ENCODE measurements at regions not wholly inside any gene's neighbourhood (a gene's known extent, or its start where the extent isn't known, plus 50 kb on each side); places are given as distances from the start of the nearest gene placed in this dataset.

DNA sequence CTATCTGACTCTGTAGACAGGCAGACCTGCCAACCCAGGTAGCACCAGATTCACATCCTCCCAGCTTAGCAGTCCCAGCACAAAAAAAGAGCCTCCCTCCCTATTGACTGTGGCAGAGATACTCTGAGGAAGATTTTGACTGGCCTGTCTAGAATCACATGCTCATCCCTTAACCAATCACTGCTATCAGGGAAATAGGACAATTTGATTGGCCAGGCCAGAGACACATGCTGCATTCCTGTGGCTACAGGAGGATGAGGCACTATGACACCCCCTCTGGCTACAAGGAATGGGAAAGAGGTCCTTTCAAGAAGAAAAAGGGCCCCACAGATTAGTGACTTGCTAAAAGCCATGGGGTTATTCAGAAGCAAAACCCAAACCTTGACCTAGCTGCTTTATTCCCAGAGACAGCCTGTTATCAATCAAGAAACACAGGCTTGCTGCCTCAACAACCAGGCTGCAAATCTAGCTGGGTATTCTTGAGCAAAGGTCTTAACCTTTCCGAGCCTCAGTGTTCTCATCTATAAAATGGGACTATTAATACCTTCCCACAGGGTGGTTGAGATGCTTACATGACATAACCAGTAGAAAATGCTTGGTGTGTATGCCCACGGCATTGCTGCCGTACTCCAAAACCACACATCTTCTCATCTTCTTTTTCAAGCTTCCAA, 147.6 kb downstream of the BCOR start:
- DNase-seq (ENCODE audit: low read depth in 3 of 3) = no peak

DNA sequence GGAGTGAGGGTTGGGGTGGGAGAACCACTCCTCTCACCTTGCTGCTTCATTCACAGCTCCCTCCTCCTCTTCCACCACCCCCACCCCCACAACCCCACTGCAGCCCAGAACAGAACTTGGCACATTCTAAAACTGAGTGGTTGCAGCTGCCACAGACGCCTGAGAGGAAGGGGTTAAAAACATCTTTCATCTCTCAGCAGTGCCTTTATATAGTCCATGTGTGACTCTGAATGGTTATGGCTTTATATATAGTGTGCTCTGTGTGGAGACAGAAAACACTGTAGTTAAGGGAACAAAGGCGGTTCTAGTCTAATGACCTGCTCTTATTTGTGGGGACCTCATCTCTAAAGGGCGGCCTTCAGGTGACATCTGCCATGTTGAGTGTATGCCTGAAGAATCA, 144.8 kb downstream of the BCOR start:
- no peak for DNase-seq (ENCODE audit: low read depth in 3 of 3)

DNA sequence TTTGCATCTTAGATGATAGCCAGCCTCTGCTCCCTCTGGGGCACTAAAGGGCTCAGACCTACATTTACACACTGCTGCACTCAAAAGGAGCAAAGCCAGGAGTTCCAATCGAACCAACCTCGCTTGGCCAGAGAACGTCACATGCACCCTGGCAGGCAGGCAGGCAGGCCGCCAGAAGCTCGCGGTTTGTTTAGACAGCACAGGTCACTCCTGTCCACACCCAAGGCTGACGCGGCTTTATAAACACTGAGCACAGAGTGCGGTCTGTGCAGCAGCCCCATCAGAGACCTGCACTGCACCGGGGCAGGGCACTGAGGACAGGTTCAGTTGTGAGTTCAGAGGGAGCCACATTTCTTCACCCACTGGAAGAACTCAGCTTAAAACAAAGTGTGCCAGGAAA, 143.9 kb downstream of the BCOR start:
- no peak for DNase-seq (ENCODE audit: low read depth in 3 of 3)

DNA sequence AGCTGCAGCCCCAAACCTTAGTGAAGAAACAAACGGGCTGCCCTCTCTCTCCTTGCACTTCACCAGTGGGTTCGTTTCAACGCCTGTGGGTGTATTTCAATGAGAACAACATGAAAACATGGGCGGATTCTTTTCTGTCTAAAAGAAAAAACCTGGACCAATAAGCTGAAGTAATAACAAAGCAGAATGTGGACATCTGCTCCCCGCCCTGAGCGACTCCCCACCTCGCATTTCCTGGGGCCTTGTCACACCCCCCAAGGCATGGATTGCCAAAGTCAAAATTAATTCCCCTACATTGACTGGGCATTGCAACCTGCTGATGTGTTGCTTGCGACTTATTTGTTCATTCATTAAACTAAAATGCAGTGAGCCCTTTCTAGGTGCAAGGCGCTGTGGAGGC, 142.9 kb downstream of the BCOR start:
- no peak for DNase-seq (ENCODE audit: low read depth in 3 of 3)

DNA sequence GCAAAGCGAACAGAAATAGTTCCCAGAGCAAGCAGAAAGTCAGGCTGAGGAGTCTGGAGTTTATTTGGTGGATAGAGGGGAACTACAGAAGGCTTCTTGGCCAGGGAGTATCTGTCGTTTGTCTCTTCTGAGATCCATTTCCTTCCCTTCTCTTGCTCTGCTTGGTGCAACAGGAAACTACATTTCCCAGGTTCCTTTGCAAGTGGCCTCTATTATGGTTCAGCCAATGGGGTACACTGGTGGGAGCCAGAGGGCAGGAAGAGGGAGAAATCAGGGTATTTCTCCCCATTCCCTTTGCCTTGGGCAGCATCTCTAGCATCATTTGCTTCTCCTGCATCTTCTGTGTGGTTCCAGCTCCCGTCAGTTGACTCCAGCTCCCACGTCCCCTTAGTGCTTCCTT, 142.1 kb downstream of the BCOR start:
- DNase-seq (ENCODE audit: low read depth in 3 of 3) = no peak

DNA sequence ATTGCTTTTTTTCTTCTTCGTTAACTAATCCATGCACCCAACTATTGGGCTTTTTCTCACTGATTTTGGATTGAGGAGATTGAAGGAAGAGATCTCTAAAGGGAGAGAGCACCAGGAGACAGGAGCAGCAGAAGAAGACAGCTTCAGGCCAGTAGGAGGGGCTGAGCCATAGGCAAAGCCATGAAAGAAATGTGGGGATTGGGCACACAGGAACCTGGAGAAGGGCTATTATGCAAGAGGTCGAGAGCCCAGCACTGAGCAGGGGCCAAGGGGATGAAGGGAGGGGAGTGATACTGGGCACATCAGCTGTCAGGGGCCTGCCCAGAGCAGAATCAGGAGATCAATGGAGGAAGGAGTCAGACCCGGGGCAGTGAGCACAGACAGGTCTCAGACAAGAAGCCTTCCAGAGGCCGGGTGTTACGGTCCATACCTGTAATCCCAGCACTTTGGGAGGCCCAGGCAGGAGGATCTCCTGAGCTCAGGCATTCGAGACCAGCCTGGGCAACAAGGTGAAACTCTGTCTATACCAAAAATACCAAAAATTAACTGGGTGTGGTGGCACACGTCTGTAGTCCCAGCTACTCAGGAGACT, 140.9 kb downstream of the BCOR start:
- DNase-seq (ENCODE audit: low read depth in 3 of 3) = no peak

DNA sequence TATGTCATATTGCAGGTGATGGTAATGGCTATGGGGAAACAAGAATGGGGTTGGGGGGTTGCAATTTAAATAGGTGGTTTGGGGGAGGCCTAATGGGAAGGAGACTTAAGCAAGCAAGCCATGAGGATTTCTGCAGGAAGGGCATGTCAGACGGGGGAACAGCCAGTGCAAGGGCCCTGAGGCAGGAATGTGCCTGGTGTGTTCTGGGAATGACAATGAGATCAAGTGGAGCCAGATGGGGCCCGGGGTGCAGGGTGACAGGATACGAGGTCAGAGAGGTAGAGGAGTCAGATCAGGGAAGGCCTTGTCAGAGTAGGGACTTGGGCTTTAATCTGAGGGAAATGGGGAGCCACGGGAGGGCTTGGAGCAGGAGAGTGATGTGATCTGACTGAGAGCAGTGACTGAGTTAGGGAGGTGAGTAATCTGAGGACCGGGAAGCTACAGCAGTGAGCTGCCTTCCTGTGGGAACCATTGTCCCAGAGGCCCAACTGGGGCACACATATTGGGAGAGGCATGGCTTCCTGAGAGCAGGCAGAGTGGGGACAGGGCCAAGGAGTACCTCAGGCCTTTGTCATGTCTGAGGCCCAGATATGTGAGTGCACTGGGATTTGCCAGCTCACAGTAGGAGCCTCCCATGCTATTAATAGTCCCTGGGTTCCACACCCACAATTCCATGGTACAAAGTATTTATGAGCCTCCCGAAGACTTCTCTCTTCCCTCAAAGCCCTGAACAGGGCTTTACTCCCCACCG, 139.8 kb downstream of the BCOR start:
- DNase-seq (ENCODE audit: low read depth in 3 of 3) = no peak

DNA sequence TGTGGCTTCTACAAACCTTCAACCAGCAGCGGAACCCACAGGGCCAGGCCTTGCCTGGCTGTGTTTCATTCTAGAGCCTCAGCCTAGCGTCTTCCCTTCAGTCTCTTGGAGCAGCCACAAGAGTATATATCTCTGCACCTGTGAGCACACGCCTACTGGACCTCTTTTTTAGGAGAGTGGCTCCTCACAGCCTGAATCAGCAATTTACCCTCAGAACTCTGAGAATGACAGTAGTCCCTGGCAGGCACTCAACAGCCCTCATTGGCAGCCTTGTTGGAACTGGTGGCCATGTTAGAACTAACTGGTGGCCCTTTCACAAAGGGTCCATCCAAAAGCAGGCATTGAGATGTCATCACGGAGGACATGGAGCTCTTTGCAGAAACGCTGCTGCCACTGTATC, 138.9 kb downstream of the BCOR start:
- no peak for DNase-seq (ENCODE audit: low read depth in 3 of 3)

DNA sequence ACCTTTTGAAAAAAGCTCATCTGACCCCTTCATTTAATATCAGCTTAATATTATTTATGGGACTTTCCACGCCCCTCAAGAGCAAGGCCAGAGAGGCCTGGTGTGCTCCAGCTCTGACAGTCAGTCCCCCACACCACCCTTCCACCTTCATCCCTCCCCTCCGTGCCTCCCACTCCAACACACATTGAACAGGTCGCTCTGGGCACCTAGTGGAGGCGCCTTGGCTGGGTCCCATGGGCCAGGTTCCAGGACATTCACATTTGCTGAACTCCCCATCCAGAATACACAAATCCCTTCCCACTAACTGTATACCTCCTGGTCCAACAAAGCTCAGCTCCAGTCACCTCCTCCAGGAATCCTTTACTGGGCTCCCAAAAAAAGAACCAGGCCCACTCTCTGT, 137.5 kb downstream of the BCOR start:
- DNase-seq (ENCODE audit: low read depth in 3 of 3) = no peak

DNA sequence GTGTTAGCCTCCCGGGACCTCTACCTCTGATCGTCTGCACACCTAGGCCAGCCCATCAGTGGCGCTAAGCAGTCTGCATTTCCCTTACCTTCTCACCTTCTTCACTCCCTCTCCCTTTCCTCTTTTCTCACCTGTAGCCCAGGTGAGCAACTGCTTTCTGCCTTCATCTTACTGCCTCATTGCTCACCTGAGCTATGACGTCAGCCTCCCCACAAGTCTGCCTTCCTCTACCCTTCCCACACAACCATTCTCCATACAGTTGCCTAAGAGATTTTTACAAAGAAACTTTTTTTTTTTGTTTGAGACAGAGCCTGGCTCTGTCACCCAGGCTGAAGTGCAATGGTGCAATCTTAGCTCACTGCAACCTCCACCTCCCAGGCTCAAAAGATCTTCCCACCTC, 136.3 kb downstream of the BCOR start:
- DNase-seq (ENCODE audit: low read depth in 3 of 3) = no peak

DNA sequence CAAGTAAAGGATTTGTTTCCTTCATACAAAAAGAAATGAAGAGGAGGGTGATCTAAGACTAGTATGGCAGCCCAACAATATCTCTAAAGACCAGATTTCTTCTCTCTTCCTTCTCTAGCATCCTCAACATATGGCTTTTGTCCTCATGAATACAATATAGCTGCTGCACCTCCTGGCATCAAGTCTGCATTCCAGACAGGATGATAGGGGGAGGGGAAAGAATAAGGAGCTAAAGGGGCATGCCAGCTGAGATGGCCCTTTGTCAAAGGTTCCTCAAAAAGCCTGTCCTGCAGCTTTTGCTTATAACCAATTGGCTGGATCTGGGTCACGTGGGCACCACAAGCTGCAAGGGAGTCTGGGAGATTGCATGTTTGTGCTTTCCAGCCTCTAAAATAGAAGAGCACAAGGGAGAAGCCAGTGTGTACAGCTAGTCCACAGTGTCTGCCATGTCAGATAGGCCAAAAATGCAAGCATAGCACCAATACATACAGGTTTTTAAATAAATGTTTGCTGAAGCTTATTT, 132.6 kb downstream of the BCOR start:
- no peak for DNase-seq (ENCODE audit: low read depth in 3 of 3)

DNA sequence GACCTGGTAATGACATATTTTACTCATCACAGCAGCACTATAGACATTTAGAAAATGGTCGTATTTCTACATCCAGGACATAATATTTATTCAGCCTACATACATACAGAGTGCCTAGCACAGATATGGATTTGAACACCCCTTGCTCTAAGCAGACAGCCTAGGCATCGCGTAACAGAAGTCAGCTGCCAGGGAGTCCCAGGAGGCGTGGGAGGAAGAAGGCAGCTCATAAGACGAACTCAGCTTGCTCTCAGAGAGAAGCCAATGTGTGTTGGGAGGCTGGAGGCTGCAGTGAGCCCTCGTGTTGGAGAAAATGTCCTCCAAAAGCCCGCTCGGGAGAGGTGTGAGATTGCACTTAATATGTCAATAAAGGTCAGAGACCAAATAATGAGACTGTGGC, 131.6 kb downstream of the BCOR start:
- DNase-seq (ENCODE audit: low read depth in 3 of 3) = no peak

DNA sequence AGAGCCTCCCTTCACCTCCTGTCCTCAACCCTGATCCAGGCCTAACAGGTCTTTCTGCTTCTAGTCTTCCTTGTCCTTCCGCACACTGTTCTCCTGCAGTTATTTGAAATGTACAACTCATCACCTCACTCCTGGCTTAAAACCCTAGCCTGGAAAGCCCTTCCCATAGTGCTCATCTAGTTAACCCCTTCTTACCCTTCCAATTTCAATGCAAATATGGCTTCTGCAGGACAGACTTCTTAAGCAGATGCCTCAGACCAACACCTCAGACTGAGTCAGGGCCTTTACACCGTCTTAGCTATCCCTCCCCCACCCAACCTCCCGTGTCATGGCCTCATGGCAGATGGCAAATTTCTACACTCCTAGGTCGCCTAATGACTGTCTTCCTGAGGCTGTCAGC, 130.4 kb downstream of the BCOR start:
- DNase-seq (ENCODE audit: low read depth in 3 of 3) = peak in 2 of 3 donors; percentile 5 to 8

DNA sequence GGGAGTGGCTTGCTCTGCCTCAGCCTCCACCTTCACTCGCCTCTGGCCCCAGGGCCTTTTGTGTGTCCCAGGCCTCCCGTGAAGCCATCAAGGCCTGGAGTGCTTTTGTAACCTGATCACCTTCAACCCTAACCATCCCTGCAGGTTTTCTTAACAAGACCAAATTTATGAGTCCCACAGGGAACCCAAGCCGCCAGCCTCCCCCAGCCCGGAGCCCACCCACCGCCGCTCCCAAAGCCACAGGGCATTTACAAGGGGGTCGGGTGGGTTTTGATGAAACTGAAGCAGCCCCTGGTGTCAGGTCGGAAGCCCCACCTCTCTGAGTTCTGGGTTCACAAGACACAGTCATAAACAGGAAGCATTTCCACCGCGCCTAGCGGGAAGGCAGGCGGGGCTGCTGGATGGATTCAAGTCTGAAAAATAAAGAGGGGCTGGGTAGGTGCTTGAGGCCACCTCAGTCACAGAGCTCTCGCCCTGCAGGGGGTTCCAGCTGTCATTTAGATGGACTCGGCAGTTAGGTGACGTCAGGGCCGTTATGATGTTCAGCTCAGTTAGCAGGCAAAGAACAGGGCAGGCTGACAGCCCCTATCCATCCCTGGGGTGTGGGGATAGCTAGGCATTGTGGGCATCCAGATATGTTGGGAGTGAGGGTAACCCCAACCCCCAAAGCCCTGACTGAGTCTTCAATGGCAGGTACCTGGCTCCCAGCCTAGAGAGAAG, 128.5 kb downstream of the BCOR start:
- peak in 1 of 3 donors; percentile 3 for DNase-seq (ENCODE audit: low read depth in 3 of 3)

DNA sequence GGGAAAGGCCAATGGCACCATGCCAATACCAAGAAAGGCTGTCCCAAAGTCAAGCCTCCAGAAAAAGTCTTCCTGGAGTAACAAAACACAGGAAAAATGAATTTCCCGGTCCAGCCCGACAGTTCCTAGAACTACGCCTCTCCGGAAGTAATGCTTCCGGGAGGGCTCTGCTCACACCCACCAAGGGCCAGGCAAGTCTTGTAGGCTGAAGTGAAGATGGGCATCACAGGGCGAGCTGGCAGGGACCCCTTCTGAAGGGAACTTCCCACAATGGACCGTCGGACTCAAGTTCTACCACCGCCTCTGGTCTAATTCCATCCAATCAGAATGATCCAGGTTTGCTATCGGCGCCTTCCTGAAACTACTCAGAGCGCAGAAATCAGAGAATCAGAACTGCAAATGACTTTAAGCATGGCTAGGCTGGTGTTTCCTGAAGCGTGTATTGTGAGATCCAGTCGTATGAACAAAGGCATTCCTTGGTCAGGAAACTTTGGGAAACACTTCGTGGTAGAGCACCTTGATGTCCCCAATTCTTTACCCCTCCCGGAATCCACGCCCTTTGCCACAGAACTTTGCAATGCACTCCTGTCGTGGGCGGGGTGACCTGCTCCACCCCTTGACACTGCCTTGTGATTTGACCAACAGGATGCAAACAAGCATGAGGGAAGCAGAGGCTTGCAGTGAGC, 127.8 kb downstream of the BCOR start:
- DNase-seq (ENCODE audit: low read depth in 3 of 3) = no peak

DNA sequence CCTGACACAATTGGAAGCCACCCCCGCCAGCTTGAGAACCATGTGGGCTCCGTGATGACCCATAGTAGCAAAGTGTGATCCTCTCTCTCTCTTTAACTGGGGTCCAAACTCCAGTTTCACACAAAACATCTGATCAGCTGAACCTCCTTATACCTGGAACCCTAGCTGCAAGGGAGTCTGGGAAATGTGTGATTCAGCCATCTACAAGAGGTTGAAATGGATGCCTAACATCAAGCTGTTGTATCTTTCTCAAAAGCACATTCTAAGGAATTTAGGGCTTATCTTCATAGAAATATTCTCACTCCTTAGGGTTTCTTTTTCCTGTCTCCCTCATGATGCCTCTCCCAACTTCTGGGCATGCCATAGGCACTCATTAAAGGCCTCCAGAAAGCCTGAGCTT, 126.0 kb downstream of the BCOR start:
- DNase-seq (ENCODE audit: low read depth in 3 of 3) = no peak

DNA sequence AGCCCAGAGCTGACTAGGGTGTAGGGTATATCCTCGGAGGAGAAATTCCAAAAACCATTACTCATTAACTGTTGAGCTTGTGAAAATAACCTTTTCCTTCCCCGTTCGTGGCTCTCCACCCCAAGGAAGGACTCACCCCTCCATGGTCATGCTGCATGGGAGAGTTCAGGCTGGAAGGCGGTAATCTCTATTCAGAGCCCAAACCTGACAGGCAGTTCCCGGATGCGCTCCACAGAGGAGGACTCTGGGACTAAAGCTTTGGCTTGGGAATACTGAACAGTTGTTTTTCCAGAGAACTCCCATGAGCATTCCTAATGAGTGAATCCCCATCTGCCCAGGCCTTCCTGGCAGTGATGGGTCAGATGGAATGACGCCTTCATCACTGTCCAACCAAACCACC, 125.4 kb downstream of the BCOR start:
- DNase-seq (ENCODE audit: low read depth in 3 of 3) = no peak

DNA sequence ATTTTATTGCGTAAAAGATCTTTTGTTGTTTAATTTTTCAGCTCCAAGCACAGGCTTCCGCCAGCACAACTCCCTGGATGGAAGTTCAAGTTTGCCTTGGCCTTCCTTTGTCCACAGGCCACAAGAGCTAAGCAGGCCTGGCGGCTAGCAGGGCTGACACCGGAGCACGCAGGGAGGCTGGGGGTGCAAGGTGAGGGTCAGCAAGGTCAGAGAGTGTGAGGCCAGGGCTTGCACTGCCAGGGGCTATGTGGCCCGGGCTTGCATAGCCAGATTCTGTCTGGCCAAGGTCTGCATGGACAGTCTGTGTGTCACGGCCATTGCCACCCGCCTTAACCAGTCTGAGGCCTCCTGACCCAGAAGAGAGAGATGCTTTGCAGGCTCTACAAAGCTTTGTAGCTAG, 123.9 kb downstream of the BCOR start:
- no peak for DNase-seq (ENCODE audit: low read depth in 3 of 3)

DNA sequence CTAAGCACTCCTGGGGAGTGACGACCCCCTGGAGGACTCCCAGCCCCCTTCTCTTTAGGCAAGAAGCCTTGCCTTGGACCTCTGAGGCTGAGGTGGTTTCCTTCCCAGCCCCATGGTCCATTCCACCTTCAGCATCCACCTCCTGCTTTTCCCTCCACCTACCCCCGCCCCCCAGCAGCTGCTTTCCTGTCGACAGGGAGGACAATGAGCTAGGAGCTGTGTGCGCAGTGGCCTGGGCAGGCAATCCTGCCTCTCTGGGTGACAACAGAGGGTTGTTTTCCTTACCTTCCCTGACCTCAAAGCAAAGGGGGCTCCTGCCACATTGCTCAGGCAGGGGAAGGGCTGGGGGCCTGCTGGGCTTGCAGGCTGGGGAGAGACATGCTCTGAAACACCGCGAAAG, 123.5 kb downstream of the BCOR start:
- no peak for DNase-seq (ENCODE audit: low read depth in 3 of 3)

DNA sequence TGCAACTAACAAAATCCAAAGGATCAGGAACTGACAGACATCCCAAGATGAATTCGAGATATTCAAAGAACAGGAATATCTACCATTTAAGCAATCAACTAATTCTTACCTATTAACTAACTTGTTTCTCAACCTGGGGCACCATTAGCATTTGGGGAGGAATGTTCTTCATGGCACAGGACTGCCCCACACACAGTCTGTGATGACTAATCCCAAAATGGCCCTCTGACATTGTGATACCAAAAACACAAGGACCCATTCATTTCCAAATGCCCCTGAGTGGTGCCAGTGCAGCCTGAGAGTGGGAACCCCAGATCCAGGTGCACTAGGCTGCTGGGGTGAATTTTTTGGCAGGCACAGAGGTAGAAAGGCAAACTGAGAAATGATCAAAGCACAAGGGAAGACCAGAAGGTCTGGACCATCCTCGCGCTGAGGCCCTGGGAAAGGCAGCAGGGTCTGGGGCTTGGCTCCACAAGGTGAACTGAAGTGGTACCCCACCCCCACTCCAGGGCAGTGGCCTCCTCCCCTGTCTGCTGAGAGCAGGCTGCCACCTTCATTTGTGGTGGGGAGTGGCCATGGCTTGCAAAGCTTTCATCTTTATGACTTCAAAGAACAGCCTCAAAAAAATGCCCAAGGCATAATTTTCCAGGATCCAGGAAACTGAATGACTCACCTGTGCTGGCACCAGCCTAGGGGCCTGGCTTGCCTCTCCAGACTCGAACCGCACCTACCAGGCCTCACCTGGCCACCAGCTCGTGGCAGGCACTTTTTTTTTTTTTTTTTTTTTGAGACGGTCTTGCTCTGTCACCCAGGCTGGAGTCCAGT, 122.4 kb downstream of the BCOR start:
- no peak for DNase-seq (ENCODE audit: low read depth in 3 of 3)

DNA sequence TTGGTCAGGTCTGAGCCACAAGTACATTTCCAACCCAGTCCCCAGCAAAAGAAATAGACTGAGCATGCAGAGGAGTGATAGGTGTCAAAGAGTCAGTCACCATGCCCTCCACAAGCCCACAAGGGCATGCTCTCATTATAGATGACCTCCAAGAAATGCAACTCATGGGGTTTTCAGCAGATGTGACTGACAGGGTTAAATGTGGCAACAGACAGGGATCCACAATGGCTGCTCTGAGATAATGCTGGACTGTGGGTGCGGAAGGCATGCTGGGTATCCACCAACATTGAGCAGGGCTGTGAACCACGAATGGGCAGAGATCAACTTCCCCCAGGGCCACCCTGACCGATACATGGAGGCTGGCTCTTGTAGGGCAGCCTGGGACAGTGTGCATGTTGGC, 115.8 kb downstream of the BCOR start:
- no peak for DNase-seq (ENCODE audit: low read depth in 3 of 3)
